PC-3 (cell line): ENCODE measurements at regions not wholly inside any gene's neighbourhood (a gene's known extent, or its start where the extent isn't known, plus 50 kb on each side); places are given as distances from the start of the nearest gene placed in this dataset.

Experiments
- CTCF ChIP-seq: fragments of 300-600 bp; sonication (generic); conservative IDR thresholded peaks from 2 replicates; pipeline ENCODE4 v1.5.1; 2017; ENCODE audit warnings: antibody characterized with exemption, low read depth, mild to moderate bottlenecking, low read length
- EZH2 ChIP-seq: fragments of 300-600 bp; sonication (generic); IDR thresholded peaks from one replicate; pipeline ENCODE4 v1.6.1; 2017; ENCODE audit warnings: antibody characterized with exemption, mild to moderate bottlenecking, low read length; ENCODE audit not compliant: unreplicated experiment

- TF ChIP-seq CTCF (no peak), EZH2 (no peak)
Observed at GRCh38 chr22:44645531-44645930, 56.5 kb upstream of the PRR5 start.
